Esophagus squamous epithelium (tissue), 4 donors: ENCODE measurements at regions not wholly inside any gene's neighbourhood (a gene's known extent, or its start where the extent isn't known, plus 50 kb on each side); places are given as distances from the start of the nearest gene placed in this dataset.

Source experiments
- CTCF ChIP-seq, 6 experiments: fragments of 450-650 bp in 4 of 6; fragments of 200-600 bp in 2 of 6; sonication (generic) in 2 of 6; IDR thresholded peaks; one replicate each; pipeline ENCODE4 v1.5.1; 2016 to 2019; ENCODE audit warnings: antibody characterized with exemption in 6 of 6, mild to moderate bottlenecking in 4 of 6, moderate library complexity in 4 of 6
- POLR2A ChIP-seq, 4 donors: fragments of 450-650 bp; IDR thresholded peaks; one replicate each; pipeline ENCODE4 v1.6.1; 2017; ENCODE audit warnings: antibody characterized with exemption in 4 of 4, mild to moderate bottlenecking in 4 of 4, moderate library complexity in 3 of 4

- TF ChIP-seq CTCF (IDR thresholded peaks at IDR 0.05): no peak
- no peak for TF ChIP-seq POLR2A (IDR thresholded peaks at IDR 0.05)
Observed at GRCh38 chr11:134468796-134469195, 56.8 kb upstream of the B3GAT1 start.
